ENCODE measurements at regions not wholly inside any gene's neighbourhood (a gene's known extent, or its start where the extent isn't known, plus 50 kb on each side); places are given as distances from the start of the nearest gene placed in this dataset.
"Not testable (repeated sequence)": the region's sequence is repeated elsewhere in the genome, so short reads cannot be mapped to it uniquely, and the experiment has no call there.

DNA sequence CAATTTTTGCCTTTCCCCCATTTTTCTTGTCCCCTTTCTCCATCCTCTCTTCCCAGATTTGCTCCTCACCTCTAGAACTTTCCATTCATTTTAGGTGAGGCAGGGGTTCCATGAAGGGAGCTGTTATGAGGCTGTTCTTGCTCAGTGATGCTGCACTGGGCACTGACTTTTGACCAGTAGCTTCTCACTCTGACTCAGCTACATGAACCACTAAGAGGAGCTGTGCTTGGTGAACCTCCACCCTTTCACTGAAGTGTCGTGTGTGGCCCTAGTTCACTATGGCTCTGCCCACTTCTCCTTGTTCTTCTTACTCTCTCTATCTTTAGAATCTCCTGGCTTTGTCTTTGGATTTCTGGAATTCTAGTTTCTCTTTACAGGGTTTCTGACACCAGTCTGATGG, 73.4 kb upstream of the ADRA1D start:
- H3K36me3 Mint-ChIP-seq (ENCODE audit: insufficient read depth, unreplicated experiment): no peaks in the 10 kb centered on the region
- no peak overlapping the region for H3K27ac Mint-ChIP-seq (ENCODE audit: low read depth, unreplicated experiment)
- intact Hi-C loops (cut with micrococcal nuclease): no loop called here
- ChIA-PET CTCF (no interaction called here), POLR2A (interaction anchor here (0.6 kb wide), 1 partner anchor 1813 kb away, joined by 3 read pairs; no protein-coding TSS in a partner anchor)
- no peaks in the 10 kb centered on the region for H3K4me1 Mint-ChIP-seq (ENCODE audit: insufficient read depth, unreplicated experiment)
- TF ChIP-seq, protein P1, sequence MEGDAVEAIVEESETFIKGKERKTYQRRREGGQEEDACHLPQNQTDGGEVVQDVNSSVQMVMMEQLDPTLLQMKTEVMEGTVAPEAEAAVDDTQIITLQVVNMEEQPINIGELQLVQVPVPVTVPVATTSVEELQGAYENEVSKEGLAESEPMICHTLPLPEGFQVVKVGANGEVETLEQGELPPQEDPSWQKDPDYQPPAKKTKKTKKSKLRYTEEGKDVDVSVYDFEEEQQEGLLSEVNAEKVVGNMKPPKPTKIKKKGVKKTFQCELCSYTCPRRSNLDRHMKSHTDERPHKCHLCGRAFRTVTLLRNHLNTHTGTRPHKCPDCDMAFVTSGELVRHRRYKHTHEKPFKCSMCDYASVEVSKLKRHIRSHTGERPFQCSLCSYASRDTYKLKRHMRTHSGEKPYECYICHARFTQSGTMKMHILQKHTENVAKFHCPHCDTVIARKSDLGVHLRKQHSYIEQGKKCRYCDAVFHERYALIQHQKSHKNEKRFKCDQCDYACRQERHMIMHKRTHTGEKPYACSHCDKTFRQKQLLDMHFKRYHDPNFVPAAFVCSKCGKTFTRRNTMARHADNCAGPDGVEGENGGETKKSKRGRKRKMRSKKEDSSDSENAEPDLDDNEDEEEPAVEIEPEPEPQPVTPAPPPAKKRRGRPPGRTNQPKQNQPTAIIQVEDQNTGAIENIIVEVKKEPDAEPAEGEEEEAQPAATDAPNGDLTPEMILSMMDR (IDR thresholded peaks at IDR 0.05; ENCODE audit: unreplicated experiment): no peak
- no peaks in the 10 kb centered on the region for H3K9me3 Mint-ChIP-seq (ENCODE audit: unreplicated experiment)
- DNase-seq (ENCODE audit: unreplicated experiment): no peak
- no TSS peak for BruUV-seq (replicated peaks)
- no peaks in the 10 kb centered on the region for H3K27me3 Mint-ChIP-seq (ENCODE audit: insufficient read depth, unreplicated experiment)
- no peak overlapping the region for H3K4me3 Mint-ChIP-seq (ENCODE audit: unreplicated experiment)

DNA sequence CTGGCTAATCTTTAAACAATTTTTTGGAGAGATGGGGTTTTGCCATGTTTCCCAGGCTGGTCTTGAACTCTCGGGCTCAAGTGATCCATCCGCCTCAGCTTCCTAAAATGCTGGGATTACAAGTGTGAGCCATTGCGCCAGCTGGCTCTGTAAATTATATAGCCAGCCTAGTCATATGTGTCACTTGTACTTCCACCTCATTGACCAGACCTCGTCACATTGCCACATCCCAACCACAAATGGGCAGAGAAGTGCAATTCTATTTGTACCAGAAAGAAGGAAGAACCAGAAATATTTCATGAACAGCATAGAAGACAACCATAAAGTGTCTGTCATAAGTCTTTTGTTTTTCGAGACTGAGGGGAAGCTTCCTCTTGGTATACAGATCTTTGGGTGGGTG, 71.2 kb upstream of the ADRA1D start:
- H3K4me3 Mint-ChIP-seq (ENCODE audit: unreplicated experiment): no peak overlapping the region
- H3K9me3 Mint-ChIP-seq (ENCODE audit: unreplicated experiment): no peaks in the 10 kb centered on the region
- no peak for DNase-seq (ENCODE audit: unreplicated experiment)
- no peaks in the 10 kb centered on the region for H3K27me3 Mint-ChIP-seq (ENCODE audit: insufficient read depth, unreplicated experiment)
- no peaks in the 10 kb centered on the region for H3K4me1 Mint-ChIP-seq (ENCODE audit: insufficient read depth, unreplicated experiment)
- intact Hi-C loops (cut with micrococcal nuclease): no loop called here
- TF ChIP-seq, protein P1 (IDR thresholded peaks at IDR 0.05; ENCODE audit: unreplicated experiment): no peak
- H3K36me3 Mint-ChIP-seq (ENCODE audit: insufficient read depth, unreplicated experiment): no peaks in the 10 kb centered on the region
- POLR2A ChIA-PET: no interaction called here
- no peak overlapping the region for H3K27ac Mint-ChIP-seq (ENCODE audit: low read depth, unreplicated experiment)
- no TSS peak for BruUV-seq (replicated peaks)
- CTCF ChIA-PET: no interaction called here

DNA sequence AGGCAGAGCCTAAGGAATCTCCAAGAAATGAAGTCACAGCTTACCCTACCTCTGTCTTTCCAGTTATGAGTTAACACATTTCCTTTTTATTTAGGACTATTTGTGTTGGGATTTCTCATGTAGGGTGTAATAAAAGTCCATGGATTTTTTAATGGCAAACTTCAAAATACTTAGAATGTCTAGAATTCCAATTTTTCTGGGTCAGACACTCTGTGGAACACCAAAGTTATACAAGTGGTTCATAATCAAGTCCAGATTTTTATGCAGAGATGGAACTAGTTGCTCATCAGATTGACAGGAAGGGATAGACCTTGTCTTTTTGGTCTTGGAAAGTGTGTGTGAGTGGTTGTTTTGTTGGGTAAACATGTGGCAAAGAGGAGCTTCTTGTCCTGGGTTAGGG, 69.8 kb upstream of the ADRA1D start:
- Mint-ChIP-seq H3K4me1 (ENCODE audit: insufficient read depth, unreplicated experiment) (no peaks in the 10 kb centered on the region), H3K36me3 (ENCODE audit: insufficient read depth, unreplicated experiment) (no peaks in the 10 kb centered on the region), H3K27me3 (ENCODE audit: insufficient read depth, unreplicated experiment) (no peaks in the 10 kb centered on the region), H3K27ac (ENCODE audit: low read depth, unreplicated experiment) (no peak overlapping the region), H3K4me3 (ENCODE audit: unreplicated experiment) (no peak overlapping the region), H3K9me3 (ENCODE audit: unreplicated experiment) (no peaks in the 10 kb centered on the region)
- ChIA-PET POLR2A (no interaction called here), CTCF (no interaction called here)
- no TSS peak for BruUV-seq (replicated peaks)
- intact Hi-C loops (cut with micrococcal nuclease): no loop called here
- TF ChIP-seq, protein P1 (IDR thresholded peaks at IDR 0.05; ENCODE audit: unreplicated experiment): no peak
- DNase-seq (ENCODE audit: unreplicated experiment): no peak

DNA sequence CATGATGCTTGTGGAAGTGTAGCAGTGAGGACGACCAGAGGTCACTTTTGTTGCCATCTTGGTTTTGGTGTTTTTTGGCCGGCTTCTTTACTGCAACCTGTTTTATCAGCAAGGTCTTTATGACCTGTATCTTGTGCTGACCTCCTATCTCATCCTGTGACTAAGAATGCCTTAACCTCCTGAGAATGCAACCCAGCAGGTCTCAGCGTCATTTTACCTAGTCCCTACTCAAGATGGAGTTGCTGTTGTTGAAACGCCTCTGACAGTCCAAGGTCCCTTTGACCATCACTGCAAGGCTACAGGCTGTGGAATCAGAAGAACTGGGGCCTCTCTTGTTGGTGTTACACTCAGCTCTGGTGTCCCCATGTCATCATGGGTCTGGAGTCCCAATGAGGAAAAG, 61.5 kb upstream of the ADRA1D start:
- H3K4me1 Mint-ChIP-seq (ENCODE audit: insufficient read depth, unreplicated experiment); DNase-seq (ENCODE audit: unreplicated experiment); H3K27me3 Mint-ChIP-seq (ENCODE audit: insufficient read depth, unreplicated experiment); H3K36me3 Mint-ChIP-seq (ENCODE audit: insufficient read depth, unreplicated experiment); H3K27ac Mint-ChIP-seq (ENCODE audit: low read depth, unreplicated experiment); BruUV-seq (replicated peaks); POLR2A ChIA-PET; intact Hi-C loops (cut with micrococcal nuclease); H3K4me3 Mint-ChIP-seq (ENCODE audit: unreplicated experiment): not testable (repeated sequence)
- H3K9me3 Mint-ChIP-seq (ENCODE audit: unreplicated experiment): peaks cover 26% of the 10 kb centered on the region
- CTCF ChIA-PET: interaction anchor here (0.6 kb wide), 1 partner anchor 89 kb away, joined by 3 read pairs; no protein-coding TSS in a partner anchor

DNA sequence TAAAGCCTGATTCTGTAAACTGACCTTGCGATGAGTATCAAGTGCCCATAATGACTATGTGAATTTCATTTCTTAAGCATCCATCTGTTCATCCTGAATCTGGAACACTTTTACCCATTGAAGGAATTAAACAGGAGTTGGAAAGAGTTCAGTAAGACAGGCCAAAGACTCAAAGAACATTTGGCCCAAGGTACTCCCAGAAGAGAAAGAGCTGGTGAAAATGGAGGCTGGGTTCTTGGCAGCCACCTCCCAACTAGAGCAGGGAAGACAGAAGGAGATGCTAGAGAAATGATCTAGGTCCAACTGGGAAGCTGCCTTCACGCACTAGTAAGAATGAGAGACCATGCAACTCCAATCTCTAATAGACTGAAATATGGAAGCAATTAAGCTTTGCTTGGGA, 57.1 kb upstream of the ADRA1D start:
- TF ChIP-seq, protein P1 (IDR thresholded peaks at IDR 0.05; ENCODE audit: unreplicated experiment): no peak
- POLR2A ChIA-PET: interaction anchor here (1.2 kb wide), 1 partner anchor 29 kb away, joined by 3 read pairs; no protein-coding TSS in a partner anchor
- H3K27ac Mint-ChIP-seq (ENCODE audit: low read depth, unreplicated experiment): no peak overlapping the region

More for the DNA sequence above, 57.1 kb upstream of the ADRA1D start:
- no peak for DNase-seq (ENCODE audit: unreplicated experiment)
- peaks cover 5% of the 10 kb centered on the region for H3K4me1 Mint-ChIP-seq (ENCODE audit: insufficient read depth, unreplicated experiment)
- H3K36me3 Mint-ChIP-seq (ENCODE audit: insufficient read depth, unreplicated experiment): peaks cover 6% of the 10 kb centered on the region
- peaks cover 11% of the 10 kb centered on the region for H3K9me3 Mint-ChIP-seq (ENCODE audit: unreplicated experiment)
- H3K4me3 Mint-ChIP-seq (ENCODE audit: unreplicated experiment): no peak overlapping the region
- peaks cover 20% of the 10 kb centered on the region for H3K27me3 Mint-ChIP-seq (ENCODE audit: insufficient read depth, unreplicated experiment)
- no TSS peak for BruUV-seq (replicated peaks)
- intact Hi-C loops (cut with micrococcal nuclease): no loop called here
- CTCF ChIA-PET: interaction anchor here (0.6 kb wide), 1 partner anchor 126 kb away, joined by 3 read pairs; no protein-coding TSS in a partner anchor

Measured in MCF 10A (cell line).